HG02840 (cell line): ENCODE measurements at regions not wholly inside any gene's neighbourhood (a gene's known extent, or its start where the extent isn't known, plus 50 kb on each side); places are given as distances from the start of the nearest gene placed in this dataset.
A peak's percentile ranks its signal among the peaks of the same experiment; 100 is the strongest.

Experiments
- ATAC-seq: cut with Tn5 transposase; IDR thresholded peaks from one replicate; pipeline ENCODE4 v1.9.1; 2021; ENCODE audit warnings: mild to moderate bottlenecking, moderate library complexity, moderate number of reproducible peaks; ENCODE audit not compliant: unreplicated experiment, low FRiP score

GRCh38 chr4:163621821-163622220, 127.3 kb downstream of the TMA16 start:
- ATAC-seq: no peak

- no peak for ATAC-seq
These were observed 128.0 kb downstream of the TMA16 start for GRCh38 chr4:163622379-163623035.

GRCh38 chr4:163623787-163624186, 129.3 kb downstream of the TMA16 start:
- ATAC-seq: no peak

- no peak for ATAC-seq
These were observed 130.2 kb downstream of the TMA16 start for GRCh38 chr4:163624727-163625126.

- no peak for ATAC-seq
These were observed 136.8 kb downstream of the TMA16 start for GRCh38 chr4:163631288-163631687.

- ATAC-seq: no peak
These were observed 144.4 kb downstream of the TMA16 start for GRCh38 chr4:163638909-163639308.

- ATAC-seq: no peak
These were observed 155.1 kb downstream of the TMA16 start for GRCh38 chr4:163649557-163650091.

- ATAC-seq: no peak
These were observed 157.3 kb downstream of the TMA16 start for GRCh38 chr4:163651761-163652160.

- no peak for ATAC-seq
These were observed 160.1 kb downstream of the TMA16 start for GRCh38 chr4:163654621-163655020.

GRCh38 chr4:163660636-163661035, 166.1 kb downstream of the TMA16 start:
- no peak for ATAC-seq

- no peak for ATAC-seq
These were observed 168.3 kb downstream of the TMA16 start for GRCh38 chr4:163662768-163663167.

GRCh38 chr4:163663454-163664225, 169.2 kb downstream of the TMA16 start:
- peak; percentile 81 for ATAC-seq

- no peak for ATAC-seq
These were observed 170.6 kb downstream of the TMA16 start for GRCh38 chr4:163665101-163665500.

GRCh38 chr4:163665521-163666331, 171.2 kb downstream of the TMA16 start:
- ATAC-seq: no peak

GRCh38 chr4:163666332-163666873, 171.9 kb downstream of the TMA16 start:
- ATAC-seq: no peak

GRCh38 chr4:163672751-163673150, 178.3 kb downstream of the TMA16 start:
- ATAC-seq: no peak

- ATAC-seq: no peak
These were observed 179.6 kb downstream of the TMA16 start for GRCh38 chr4:163673848-163674697.

GRCh38 chr4:163679189-163679588, 184.7 kb downstream of the TMA16 start:
- no peak for ATAC-seq

- no peak for ATAC-seq
These were observed 186.1 kb downstream of the TMA16 start for GRCh38 chr4:163680386-163681098.
